ENCODE measurements at regions not wholly inside any gene's neighbourhood (a gene's known extent, or its start where the extent isn't known, plus 50 kb on each side); places are given as distances from the start of the nearest gene placed in this dataset.

GRCh38 chr2:137817058-137817457, 147.2 kb upstream of the HNMT start:
- no peaks in the 10 kb centered on the region for H3K36me3 Mint-ChIP-seq
- TF ChIP-seq CTCF (conservative IDR thresholded peaks at IDR 0.05) = no peak
- no peak for DNase-seq (ENCODE audit: extremely low spot score, unreplicated experiment)

GRCh38 chr2:137823196-137823595, 141.1 kb upstream of the HNMT start:
- no peaks in the 10 kb centered on the region for H3K36me3 Mint-ChIP-seq

More at GRCh38 chr2:137817058-137817457, 147.2 kb upstream of the HNMT start:
- H3K27ac Mint-ChIP-seq = no peak overlapping the region
- H3K27me3 Mint-ChIP-seq = no peaks in the 10 kb centered on the region
- H3K4me3 Mint-ChIP-seq = no peak overlapping the region
- no peaks in the 10 kb centered on the region for H3K4me1 Mint-ChIP-seq (ENCODE audit: unreplicated experiment)
- no peaks in the 10 kb centered on the region for H3K9me3 Mint-ChIP-seq

GRCh38 chr2:137824501-137824900, 139.8 kb upstream of the HNMT start:
- TF ChIP-seq CTCF (conservative IDR thresholded peaks at IDR 0.05) = no peak
- Mint-ChIP-seq H3K27ac (no peak overlapping the region), H3K4me1 (ENCODE audit: unreplicated experiment) (no peaks in the 10 kb centered on the region), H3K9me3 (no peaks in the 10 kb centered on the region), H3K36me3 (no peaks in the 10 kb centered on the region), H3K4me3 (no peak overlapping the region), H3K27me3 (no peaks in the 10 kb centered on the region)
- DNase-seq (ENCODE audit: extremely low spot score, unreplicated experiment) = no peak

More at GRCh38 chr2:137823196-137823595, 141.1 kb upstream of the HNMT start:
- Mint-ChIP-seq H3K27me3 (no peaks in the 10 kb centered on the region), H3K9me3 (no peaks in the 10 kb centered on the region), H3K4me1 (ENCODE audit: unreplicated experiment) (no peaks in the 10 kb centered on the region), H3K4me3 (no peak overlapping the region), H3K27ac (no peak overlapping the region)
- no peak for DNase-seq (ENCODE audit: extremely low spot score, unreplicated experiment)
- no peak for TF ChIP-seq CTCF (conservative IDR thresholded peaks at IDR 0.05)

GRCh38 chr2:137826373-137827372, 137.6 kb upstream of the HNMT start:
- H3K4me1 Mint-ChIP-seq (ENCODE audit: unreplicated experiment) = no peaks in the 10 kb centered on the region
- no peaks in the 10 kb centered on the region for H3K9me3 Mint-ChIP-seq
- no peak overlapping the region for H3K27ac Mint-ChIP-seq
- H3K27me3 Mint-ChIP-seq = no peaks in the 10 kb centered on the region
- no peaks in the 10 kb centered on the region for H3K36me3 Mint-ChIP-seq
- no peak overlapping the region for H3K4me3 Mint-ChIP-seq
- no peak for TF ChIP-seq CTCF (conservative IDR thresholded peaks at IDR 0.05)
- no peak for DNase-seq (ENCODE audit: extremely low spot score, unreplicated experiment)

GRCh38 chr2:137828624-137829023, 135.6 kb upstream of the HNMT start:
- no peak for TF ChIP-seq CTCF (conservative IDR thresholded peaks at IDR 0.05)
- Mint-ChIP-seq H3K27me3 (no peaks in the 10 kb centered on the region), H3K36me3 (no peaks in the 10 kb centered on the region), H3K4me3 (no peak overlapping the region), H3K4me1 (ENCODE audit: unreplicated experiment) (no peaks in the 10 kb centered on the region), H3K9me3 (no peaks in the 10 kb centered on the region), H3K27ac (no peak overlapping the region)
- DNase-seq (ENCODE audit: extremely low spot score, unreplicated experiment) = no peak

Measured in type B pancreatic cell (in vitro differentiated cells).